Ectodermal cell (in vitro differentiated cells): ENCODE measurements at regions not wholly inside any gene's neighbourhood (a gene's known extent, or its start where the extent isn't known, plus 50 kb on each side); places are given as distances from the start of the nearest gene placed in this dataset.

Source experiments
- H3K27ac ChIP-seq: 2 replicates; pipeline ENCODE4 v1.7.0; 2013; ENCODE audit warnings: mild to moderate bottlenecking, low read depth, low read length; ENCODE audit not compliant: insufficient read depth, poor library complexity, severe bottlenecking
- H3K27me3 ChIP-seq: 2 replicates; pipeline ENCODE4 v1.7.0; 2013; ENCODE audit warnings: mild to moderate bottlenecking, low read length; ENCODE audit not compliant: insufficient read depth, control insufficient read depth, poor library complexity, severe bottlenecking
- H3K36me3 ChIP-seq: one replicate; pipeline ENCODE4 v1.7.0; 2013; ENCODE audit warnings: low read length; ENCODE audit not compliant: control insufficient read depth, insufficient read depth
- H3K4me1 ChIP-seq: one replicate; pipeline ENCODE4 v1.7.0; 2013; ENCODE audit warnings: low read length; ENCODE audit not compliant: control insufficient read depth, insufficient read depth
- H3K4me3 ChIP-seq: 2 replicates; pipeline ENCODE4 v1.7.0; 2013; ENCODE audit warnings: low read depth, low read length, control low read depth; ENCODE audit not compliant: insufficient read depth
- H3K9me3 ChIP-seq: 2 replicates; pipeline ENCODE4 v1.7.0; 2013; ENCODE audit warnings: mild to moderate bottlenecking, low read length, moderate library complexity; ENCODE audit not compliant: control insufficient read depth
- WGBS, 2 experiments: methylation state at CpG; one replicate each; pipeline ENCODE4 v1.1.7; 2013; ENCODE audit warnings: missing lambda C conversion rate in 2 of 2; 5-methylcytosine and 5-hydroxymethylcytosine counted together

GRCh38 chr18:70425236-70425635, 136.4 kb downstream of the SOCS6 start:
- Histone ChIP-seq H3K4me3 (no peak overlapping the region), H3K27me3 (no peaks in the 10 kb centered on the region), H3K9me3 (no peaks in the 10 kb centered on the region), H3K4me1 (peaks cover 4% of the 10 kb centered on the region), H3K36me3 (no peaks in the 10 kb centered on the region), H3K27ac (no peak overlapping the region)
- WGBS, 2 experiments, result 80 to 85% methylated on average over 3 of the region's 3 CpGs

DNA sequence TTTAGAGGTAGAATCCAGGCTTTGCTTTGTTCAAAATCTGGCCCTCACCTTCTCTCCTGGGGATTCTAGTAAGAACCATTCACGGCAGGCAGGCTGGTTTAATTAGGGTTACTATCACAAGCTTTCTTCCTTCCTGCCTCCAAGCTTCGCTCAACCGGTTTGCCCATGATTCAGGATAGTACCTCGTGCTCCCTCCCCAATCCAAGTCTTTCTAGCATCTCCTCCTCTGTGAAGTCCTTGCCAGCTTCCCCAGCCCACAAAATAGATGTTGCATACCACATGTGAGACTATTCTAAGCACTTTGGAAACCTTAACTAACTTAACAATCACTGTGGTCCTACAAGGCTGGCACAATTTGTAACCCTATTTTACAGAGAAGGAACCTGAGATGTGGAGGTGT, 135.1 kb downstream of the SOCS6 start:
- Histone ChIP-seq H3K9me3 (no peaks in the 10 kb centered on the region), H3K4me3 (no peak overlapping the region), H3K36me3 (no peaks in the 10 kb centered on the region), H3K27me3 (no peaks in the 10 kb centered on the region), H3K27ac (no peak overlapping the region), H3K4me1 (peaks cover 4% of the 10 kb centered on the region)
- 72 to 78% methylated on average over 4 of the region's 4 CpGs for WGBS, 2 experiments

DNA sequence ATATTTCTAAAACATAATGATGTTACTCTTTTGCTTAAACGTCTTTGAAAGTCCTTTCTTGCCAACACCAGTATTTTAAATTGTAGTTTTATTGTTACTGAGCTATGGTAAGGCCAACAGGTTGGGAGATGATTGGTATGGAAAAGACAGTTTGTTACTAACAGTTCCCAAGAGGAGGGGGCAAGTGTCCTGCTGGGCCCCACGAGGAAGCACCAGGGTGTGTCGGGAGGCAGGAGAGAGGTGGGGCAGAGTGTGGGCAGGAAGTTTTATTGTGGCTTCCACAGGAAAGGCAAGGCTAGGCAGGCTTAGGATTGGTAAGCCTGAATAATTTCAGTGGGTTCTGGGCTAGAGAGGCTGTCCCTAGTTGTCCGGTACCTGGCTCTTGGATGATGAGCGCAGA, 134.3 kb downstream of the SOCS6 start:
- H3K27me3 ChIP-seq, result no peaks in the 10 kb centered on the region
- WGBS, 2 experiments, result 66 to 67% methylated on average over 5 of the region's 5 CpGs
- no peaks in the 10 kb centered on the region for H3K36me3 ChIP-seq
- H3K4me3 ChIP-seq, result no peak overlapping the region
- peaks cover 4% of the 10 kb centered on the region for H3K4me1 ChIP-seq
- H3K9me3 ChIP-seq, result no peaks in the 10 kb centered on the region
- H3K27ac ChIP-seq, result no peak overlapping the region

GRCh38 chr18:70422391-70422965, 133.6 kb downstream of the SOCS6 start:
- Histone ChIP-seq H3K4me3 (no peak overlapping the region), H3K27me3 (no peaks in the 10 kb centered on the region), H3K36me3 (no peaks in the 10 kb centered on the region), H3K9me3 (no peaks in the 10 kb centered on the region), H3K4me1 (peaks cover 4% of the 10 kb centered on the region), H3K27ac (no peak overlapping the region)
- WGBS, 2 experiments, result 93 to 100% methylated on average over 1 of the region's 1 CpG

- no peak overlapping the region for H3K4me3 ChIP-seq
- 84% methylated on average over 7 to 8 of the region's 8 CpGs for WGBS, 2 experiments
- H3K9me3 ChIP-seq, result no peaks in the 10 kb centered on the region
- peaks cover 4% of the 10 kb centered on the region for H3K4me1 ChIP-seq
- H3K36me3 ChIP-seq, result no peaks in the 10 kb centered on the region
- no peaks in the 10 kb centered on the region for H3K27me3 ChIP-seq
- no peak overlapping the region for H3K27ac ChIP-seq
Measured at GRCh38 chr18:70421471-70422390, 132.9 kb downstream of the SOCS6 start.

DNA sequence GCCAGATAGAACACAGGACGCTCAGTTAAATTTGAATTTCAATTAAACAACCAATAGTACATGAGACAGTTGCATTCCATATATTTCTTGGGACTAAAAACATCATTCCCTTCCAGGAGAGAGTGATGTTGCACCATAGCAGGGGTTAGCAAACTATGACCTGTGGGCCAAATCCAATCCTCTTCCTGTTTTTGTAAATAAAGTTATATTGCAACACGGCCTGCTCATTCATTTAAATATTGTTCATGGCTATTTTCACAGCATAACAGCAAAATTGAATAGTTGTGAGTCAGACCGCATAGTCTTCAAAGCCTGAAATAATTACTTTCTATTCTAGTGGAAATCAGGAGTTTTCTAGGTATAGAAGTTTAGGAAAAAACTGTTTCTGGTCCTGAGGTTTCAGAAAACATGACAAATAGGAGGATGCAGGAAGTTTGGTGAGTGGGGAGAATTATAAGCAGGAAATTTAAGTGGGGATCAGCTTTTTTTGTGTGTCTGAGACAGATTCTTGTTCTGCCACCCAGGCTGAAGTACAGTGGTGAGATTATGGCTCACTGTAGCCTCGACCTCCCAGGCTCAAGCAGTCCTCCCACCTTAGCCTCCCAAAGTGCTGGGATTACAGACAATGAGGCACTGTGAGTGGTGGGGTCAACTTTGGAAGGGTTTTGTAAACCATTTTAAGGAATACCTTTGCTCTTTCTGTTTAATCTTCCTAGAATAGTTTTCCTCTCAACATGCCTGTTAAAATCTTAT, 131.5 kb downstream of the SOCS6 start:
- Histone ChIP-seq H3K36me3 (no peaks in the 10 kb centered on the region), H3K27me3 (no peaks in the 10 kb centered on the region), H3K4me1 (peaks cover 4% of the 10 kb centered on the region), H3K9me3 (no peaks in the 10 kb centered on the region), H3K4me3 (no peak overlapping the region), H3K27ac (no peak overlapping the region)
- 90 to 95% methylated on average over 2 to 4 of the region's 4 CpGs for WGBS, 2 experiments

- 75 to 94% methylated on average over 2 to 3 of the region's 3 CpGs for WGBS, 2 experiments
- H3K4me3 ChIP-seq, result no peak overlapping the region
- H3K36me3 ChIP-seq, result no peaks in the 10 kb centered on the region
- peaks cover 4% of the 10 kb centered on the region for H3K4me1 ChIP-seq
- no peaks in the 10 kb centered on the region for H3K9me3 ChIP-seq
- no peaks in the 10 kb centered on the region for H3K27me3 ChIP-seq
- H3K27ac ChIP-seq, result no peak overlapping the region
Measured at GRCh38 chr18:70419526-70419925, 130.7 kb downstream of the SOCS6 start.

DNA sequence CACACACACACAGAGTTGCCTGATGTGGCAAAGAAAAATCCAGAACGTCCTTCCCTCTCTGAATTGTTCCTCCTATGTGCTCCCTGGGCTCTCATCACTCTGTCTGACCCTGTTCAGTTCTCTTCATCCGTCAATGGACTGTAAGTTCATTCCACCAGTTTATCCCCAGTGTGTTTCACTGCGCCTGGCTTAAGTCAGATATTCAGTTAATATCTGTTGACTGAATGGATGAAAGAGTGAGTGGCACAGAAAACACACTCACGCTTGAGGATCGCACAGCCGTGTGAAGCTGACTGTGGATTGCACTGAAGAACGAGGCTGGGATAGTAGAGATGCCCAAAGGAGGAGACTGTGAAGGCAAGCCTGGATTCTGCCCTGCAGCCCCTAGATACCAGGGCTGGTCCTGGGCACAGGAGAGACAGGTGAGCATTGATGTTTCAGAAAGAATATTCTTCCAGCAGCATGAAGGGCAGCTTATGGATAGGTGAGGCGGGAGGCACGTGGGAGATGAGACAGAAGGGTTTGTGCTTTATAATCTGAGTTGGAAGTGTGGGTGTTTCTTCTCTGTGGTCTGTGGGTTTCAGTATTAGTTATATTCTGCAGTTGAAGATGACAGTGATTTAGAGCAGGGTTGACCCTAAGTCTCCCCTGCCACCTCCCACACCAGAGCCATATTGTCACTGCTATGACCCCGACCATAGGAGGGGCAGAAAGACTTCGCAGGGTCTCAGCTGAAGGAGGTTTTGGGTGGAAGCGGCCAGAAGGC, 129.9 kb downstream of the SOCS6 start:
- H3K27ac ChIP-seq, result no peak overlapping the region

GRCh38 chr18:70417847-70418246, 129.0 kb downstream of the SOCS6 start:
- Histone ChIP-seq H3K36me3 (no peaks in the 10 kb centered on the region), H3K27me3 (no peaks in the 10 kb centered on the region), H3K27ac (no peak overlapping the region), H3K9me3 (no peaks in the 10 kb centered on the region), H3K4me1 (no peaks in the 10 kb centered on the region), H3K4me3 (no peak overlapping the region)
- 93% methylated on average over 5 of the region's 5 CpGs for WGBS, 2 experiments

More for the DNA sequence above, 129.9 kb downstream of the SOCS6 start:
- Histone ChIP-seq H3K9me3 (no peaks in the 10 kb centered on the region), H3K27me3 (no peaks in the 10 kb centered on the region), H3K36me3 (no peaks in the 10 kb centered on the region), H3K4me1 (peaks cover 4% of the 10 kb centered on the region), H3K4me3 (no peak overlapping the region)
- WGBS, 2 experiments, result 89 to 91% methylated on average over 10 to 11 of the region's 12 CpGs
